ENCODE measurements at regions not wholly inside any gene's neighbourhood (a gene's known extent, or its start where the extent isn't known, plus 50 kb on each side); places are given as distances from the start of the nearest gene placed in this dataset.
A peak's percentile ranks its signal among the peaks of the same experiment; 100 is the strongest.
"Not testable (repeated sequence)": the region's sequence is repeated elsewhere in the genome, so short reads cannot be mapped to it uniquely, and the experiment has no call there.

DNA sequence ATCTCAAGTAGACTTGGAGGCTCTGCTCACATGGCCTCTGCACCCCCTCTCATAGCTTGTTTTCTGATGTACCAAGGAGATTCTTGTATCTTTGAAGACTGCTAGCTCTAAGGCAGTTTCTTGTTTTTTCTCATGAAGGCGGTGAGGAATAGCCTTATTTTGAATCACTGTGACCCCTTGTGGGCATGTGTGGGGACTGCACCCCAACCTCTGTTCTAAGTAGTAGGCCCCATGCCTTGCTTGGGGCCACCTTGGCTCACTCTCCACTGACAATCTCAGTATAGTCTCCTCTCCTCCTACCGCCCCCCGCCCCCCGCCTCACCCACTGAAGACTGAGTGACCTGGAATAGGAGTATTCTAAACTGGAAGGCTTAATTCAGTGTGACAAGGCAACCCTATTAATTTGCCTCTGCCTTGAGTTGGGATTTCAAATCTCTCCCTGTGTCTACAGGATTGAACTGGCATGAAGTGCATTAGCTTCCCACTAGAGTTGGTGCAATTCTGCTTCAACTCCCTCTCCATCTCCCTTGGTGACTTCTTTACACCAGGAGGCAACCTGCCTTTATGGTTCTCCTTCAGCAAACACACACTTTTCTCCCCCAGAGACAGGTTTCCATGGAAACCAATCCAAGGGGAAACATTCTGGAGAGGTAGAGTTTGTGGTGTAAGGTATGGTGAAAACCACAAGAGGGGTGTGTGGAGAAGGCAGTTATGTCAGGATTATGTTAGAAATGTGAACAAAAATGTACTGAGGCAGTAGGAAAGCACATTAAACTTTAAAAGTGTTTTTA lies 75.4 kb upstream of the ECI2 start:
- peaks cover 5% of the 10 kb centered on the region for H3K27me3 Mint-ChIP-seq
- peaks cover 13% of the 10 kb centered on the region for H3K36me3 Mint-ChIP-seq
- DNase-seq (ENCODE audit: low spot score in 2 of 2), result peak; percentile 54 to 59
- peak; percentile 86 for ATAC-seq (ENCODE audit: low read depth)
- peak overlapping the region; percentile 57 for H3K4me3 Mint-ChIP-seq
- H3K9me3 Mint-ChIP-seq, result peaks cover 14% of the 10 kb centered on the region
- peak overlapping the region; percentile 70 for H3K27ac Mint-ChIP-seq
- H3K4me1 Mint-ChIP-seq, result peaks cover 25% of the 10 kb centered on the region

DNA sequence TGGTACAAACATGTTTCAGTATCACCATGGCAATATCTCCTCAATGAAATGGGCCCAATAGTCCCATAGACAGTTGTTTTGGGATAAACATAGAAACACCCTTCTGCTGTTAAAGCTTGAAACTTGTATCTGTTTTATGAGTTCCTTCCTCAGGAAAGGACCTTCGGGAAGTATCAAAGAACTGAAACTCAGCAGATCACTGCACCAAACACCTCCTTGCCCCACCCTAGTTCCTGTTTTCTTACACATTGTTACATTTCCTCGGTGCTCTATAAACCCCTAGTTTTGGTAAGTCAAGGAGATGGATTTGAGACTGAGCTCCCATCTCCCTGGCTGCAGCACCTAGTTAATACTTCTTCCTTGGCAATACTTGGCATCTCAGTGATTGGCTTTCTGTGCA lies 73.8 kb upstream of the ECI2 start:
- Mint-ChIP-seq H3K9me3 (peaks cover 13% of the 10 kb centered on the region), H3K27me3 (peaks cover 14% of the 10 kb centered on the region), H3K36me3 (peaks cover 13% of the 10 kb centered on the region), H3K4me1 (peaks cover 25% of the 10 kb centered on the region), H3K27ac (peak overlapping the region; percentile 21), H3K4me3 (peak overlapping the region; percentile 65)
- DNase-seq (ENCODE audit: low spot score in 2 of 2) (peak in 1 of 2 donors; percentile 8), ATAC-seq (ENCODE audit: low read depth) (peak; percentile 81)

DNA sequence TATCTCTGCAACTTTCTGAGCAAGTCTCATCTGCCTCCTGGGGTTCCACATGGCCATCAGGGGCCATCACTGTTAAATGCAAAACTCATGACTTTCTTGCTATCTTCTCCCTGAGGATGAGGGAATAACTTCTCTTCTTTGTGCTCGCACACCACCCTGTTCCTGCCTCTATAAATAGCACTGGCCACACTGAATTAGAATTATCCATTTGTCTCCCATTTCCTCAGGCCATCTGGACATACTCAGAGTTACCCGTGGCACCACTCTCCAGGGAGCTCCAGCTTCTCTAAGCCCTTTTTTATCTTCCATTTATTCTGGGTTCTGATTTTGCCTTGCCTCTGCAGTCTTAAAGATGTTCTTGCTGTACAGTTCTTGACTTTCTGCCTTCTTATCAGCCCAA lies 72.8 kb upstream of the ECI2 start:
- peaks cover 13% of the 10 kb centered on the region for H3K9me3 Mint-ChIP-seq
- DNase-seq (ENCODE audit: low spot score in 2 of 2), result no peak
- H3K27me3 Mint-ChIP-seq, result peaks cover 15% of the 10 kb centered on the region
- no peak overlapping the region for H3K27ac Mint-ChIP-seq
- peaks cover 16% of the 10 kb centered on the region for H3K36me3 Mint-ChIP-seq
- no peak overlapping the region for H3K4me3 Mint-ChIP-seq
- ATAC-seq (ENCODE audit: low read depth), result no peak
- H3K4me1 Mint-ChIP-seq, result peaks cover 25% of the 10 kb centered on the region

DNA sequence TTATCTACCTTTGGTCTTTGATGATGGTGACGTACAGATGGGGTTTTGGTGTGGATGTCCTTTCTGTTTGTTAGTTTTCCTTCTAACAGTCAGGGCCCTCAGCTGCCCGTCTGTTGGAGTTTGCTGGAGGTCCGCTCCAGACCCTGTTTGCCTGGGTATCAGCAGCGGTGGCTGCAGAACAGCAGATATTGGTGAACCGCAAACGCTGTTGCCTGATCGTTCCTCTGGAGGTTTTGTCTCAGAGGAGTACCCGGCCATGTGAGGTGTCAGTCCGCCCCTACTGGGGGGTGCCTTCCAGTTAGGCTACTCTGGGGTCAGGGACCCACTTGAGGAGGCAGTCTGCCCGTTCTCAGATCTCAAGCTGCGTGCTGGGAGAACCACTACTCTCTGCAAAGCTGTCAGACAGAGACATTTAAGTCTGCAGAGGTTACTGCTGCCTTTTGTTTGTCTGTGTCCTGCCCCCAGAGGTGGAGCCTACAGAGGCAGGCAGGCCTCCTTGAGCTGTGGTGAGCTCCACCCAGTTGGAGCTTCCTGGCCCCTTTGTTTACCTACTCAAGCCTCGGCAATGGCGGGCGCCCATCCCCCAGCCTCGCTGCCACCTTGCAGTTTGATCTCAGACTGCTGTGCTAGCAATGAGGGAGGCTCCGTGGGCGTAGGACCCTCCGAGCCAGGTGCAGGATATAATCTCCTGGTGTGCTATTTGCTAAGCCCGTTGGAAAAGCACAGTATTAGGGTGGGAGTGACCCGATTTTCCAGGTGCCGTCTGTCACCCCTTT lies 68.5 kb upstream of the ECI2 start:
- H3K9me3 Mint-ChIP-seq; DNase-seq (ENCODE audit: low spot score in 2 of 2); H3K4me3 Mint-ChIP-seq; H3K27ac Mint-ChIP-seq; ATAC-seq (ENCODE audit: low read depth): not testable (repeated sequence)
- Mint-ChIP-seq H3K36me3 (peaks cover 18% of the 10 kb centered on the region), H3K27me3 (peaks cover 16% of the 10 kb centered on the region), H3K4me1 (peaks cover 10% of the 10 kb centered on the region)

DNA sequence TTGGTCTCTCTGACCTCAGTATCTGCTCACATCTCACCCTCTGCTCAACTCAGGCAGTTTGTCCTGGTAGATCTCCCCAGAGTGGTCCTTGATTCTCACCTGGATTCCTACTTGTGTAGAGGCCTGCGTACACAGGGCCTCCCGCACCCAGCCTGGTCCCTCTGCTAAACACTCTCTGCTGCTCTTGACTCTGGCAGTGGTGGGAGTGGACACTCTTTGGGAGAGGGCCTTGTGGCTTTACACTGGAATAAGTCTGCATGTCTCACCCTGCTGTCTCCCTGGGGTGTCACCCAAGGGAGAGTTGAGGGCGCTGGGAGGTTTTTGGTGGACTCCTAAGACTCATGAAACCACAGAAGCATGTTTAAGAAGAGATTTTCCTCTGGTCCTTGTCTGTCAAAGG lies 57.3 kb upstream of the ECI2 start:
- Mint-ChIP-seq H3K4me3 (no peak overlapping the region), H3K27me3 (peaks cover under 1% of the 10 kb centered on the region), H3K27ac (no peak overlapping the region), H3K4me1 (no peaks in the 10 kb centered on the region), H3K9me3 (no peaks in the 10 kb centered on the region), H3K36me3 (no peaks in the 10 kb centered on the region)
- no peak for DNase-seq (ENCODE audit: low spot score in 2 of 2)
- no peak for ATAC-seq (ENCODE audit: low read depth)

DNA sequence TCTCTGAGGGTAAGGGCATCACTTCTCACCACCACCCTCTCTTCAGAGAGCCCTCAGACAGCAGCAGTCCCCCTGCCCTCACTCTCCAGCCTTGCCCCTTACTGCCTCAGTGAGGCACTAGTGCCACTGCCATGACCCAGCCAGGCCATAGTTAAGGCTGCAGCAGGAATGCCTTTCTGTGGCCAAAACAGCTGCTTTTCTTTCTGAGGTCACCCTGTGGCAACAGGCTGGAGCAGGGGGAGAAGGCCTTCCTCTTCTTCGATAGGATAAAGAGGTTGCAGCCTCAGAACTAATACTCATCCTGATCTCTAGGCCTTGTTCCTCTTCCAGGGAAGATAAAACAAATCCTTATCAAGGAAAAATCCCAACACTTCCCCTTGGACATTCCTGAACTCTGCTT lies 56.8 kb upstream of the ECI2 start:
- DNase-seq (ENCODE audit: low spot score in 2 of 2), result no peak
- Mint-ChIP-seq H3K9me3 (no peaks in the 10 kb centered on the region), H3K27me3 (peaks cover 3% of the 10 kb centered on the region), H3K36me3 (no peaks in the 10 kb centered on the region), H3K4me3 (no peak overlapping the region), H3K4me1 (no peaks in the 10 kb centered on the region), H3K27ac (no peak overlapping the region)
- no peak for ATAC-seq (ENCODE audit: low read depth)

DNA sequence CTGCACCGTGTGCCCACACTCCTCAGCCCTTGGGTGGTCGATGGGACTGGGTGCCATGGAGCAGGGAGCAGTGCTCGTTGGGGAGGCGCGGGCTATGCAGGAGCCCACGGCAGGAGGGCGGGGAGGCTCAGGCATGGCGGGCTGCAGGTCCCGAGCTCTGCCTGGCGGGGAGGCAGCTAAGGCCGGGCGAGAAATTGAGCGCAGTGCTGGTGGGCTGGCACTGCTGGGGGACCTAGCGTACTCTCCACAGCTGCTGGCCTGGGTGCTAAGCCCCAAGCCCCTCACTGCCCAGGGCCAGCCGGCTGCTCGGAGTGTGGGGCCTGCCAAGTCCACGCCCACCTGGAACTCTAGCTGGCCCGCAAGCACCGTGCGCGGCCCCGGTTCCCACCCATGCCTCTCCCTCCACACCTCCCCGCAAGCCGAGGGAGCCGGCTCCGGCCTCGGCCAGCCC lies 55.9 kb upstream of the ECI2 start:
- Mint-ChIP-seq H3K9me3 (no peaks in the 10 kb centered on the region), H3K4me1 (no peaks in the 10 kb centered on the region), H3K27ac (no peak overlapping the region), H3K36me3 (no peaks in the 10 kb centered on the region), H3K4me3 (no peak overlapping the region), H3K27me3 (peaks cover 4% of the 10 kb centered on the region)
- no peak for DNase-seq (ENCODE audit: low spot score in 2 of 2)
- ATAC-seq (ENCODE audit: low read depth), result no peak

DNA sequence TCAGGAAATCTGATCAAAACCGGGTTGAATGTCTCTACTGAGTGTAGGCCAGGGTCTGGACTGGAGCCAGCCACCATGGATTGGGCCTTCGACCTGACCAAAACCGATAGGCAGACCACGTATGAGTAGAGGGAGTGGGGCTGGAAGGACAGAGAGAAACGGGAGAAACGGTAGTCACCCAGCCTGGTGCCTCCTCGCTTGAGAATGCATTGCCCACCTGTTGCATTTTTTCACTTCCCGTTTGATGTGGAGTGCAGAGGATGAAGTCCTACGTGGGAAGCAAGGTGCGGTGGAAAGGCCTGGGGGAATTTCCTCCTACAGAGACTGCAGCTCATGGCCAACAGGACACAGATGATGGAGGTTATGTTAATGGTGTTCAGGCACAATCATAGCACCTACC lies 53.9 kb upstream of the ECI2 start:
- ATAC-seq (ENCODE audit: low read depth), result no peak
- Mint-ChIP-seq H3K9me3 (no peaks in the 10 kb centered on the region), H3K36me3 (no peaks in the 10 kb centered on the region), H3K27me3 (peaks cover 10% of the 10 kb centered on the region), H3K4me3 (no peak overlapping the region), H3K27ac (no peak overlapping the region), H3K4me1 (no peaks in the 10 kb centered on the region)
- no peak for DNase-seq (ENCODE audit: low spot score in 2 of 2)

DNA sequence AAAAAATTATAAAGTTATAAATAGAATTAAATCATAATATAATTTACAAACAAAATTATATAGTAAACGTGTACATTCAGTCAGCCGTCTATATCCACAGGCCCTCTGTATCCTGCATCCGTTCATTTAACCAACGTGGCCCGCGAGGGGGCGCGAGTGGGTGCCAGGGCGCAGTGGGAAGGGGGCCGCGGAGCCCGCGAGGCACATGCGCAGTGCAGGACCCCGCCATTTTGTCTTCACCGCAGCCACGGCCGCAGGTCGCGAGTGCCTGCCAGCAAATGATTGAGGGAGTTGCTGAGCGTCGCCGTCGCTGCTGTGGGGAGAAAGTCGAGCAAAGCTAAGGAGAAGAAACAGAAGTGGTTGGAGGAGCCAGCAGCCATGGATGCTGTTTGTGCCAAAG lies 53.4 kb upstream of the ECI2 start:
- H3K27me3 Mint-ChIP-seq, result peaks cover 10% of the 10 kb centered on the region
- H3K4me3 Mint-ChIP-seq, result no peak overlapping the region
- ATAC-seq (ENCODE audit: low read depth), result no peak
- DNase-seq (ENCODE audit: low spot score in 2 of 2), result no peak
- no peaks in the 10 kb centered on the region for H3K9me3 Mint-ChIP-seq
- H3K4me1 Mint-ChIP-seq, result no peaks in the 10 kb centered on the region
- H3K27ac Mint-ChIP-seq, result no peak overlapping the region
- no peaks in the 10 kb centered on the region for H3K36me3 Mint-ChIP-seq

DNA sequence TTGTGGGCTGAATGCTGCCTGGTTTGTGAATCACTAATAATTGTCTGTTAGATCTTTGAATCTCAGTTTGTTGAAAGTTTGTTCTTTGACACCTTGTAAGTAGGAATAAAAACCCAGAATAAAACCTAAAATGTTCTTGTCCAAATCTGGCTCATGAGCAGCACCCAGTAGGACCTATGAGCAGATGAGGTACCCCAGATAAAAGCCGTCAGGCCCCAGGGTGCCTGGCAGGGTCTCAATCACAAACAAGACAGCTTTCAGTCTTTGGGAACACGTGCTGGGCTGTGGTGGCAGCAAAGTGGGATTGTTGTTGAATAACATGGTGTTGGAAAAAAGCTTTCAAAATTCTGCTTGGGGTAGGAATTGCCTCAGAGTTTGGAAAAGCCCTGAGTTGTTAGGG lies 52.1 kb upstream of the ECI2 start:
- H3K4me1 Mint-ChIP-seq, result no peaks in the 10 kb centered on the region
- no peak overlapping the region for H3K27ac Mint-ChIP-seq
- H3K4me3 Mint-ChIP-seq, result no peak overlapping the region
- no peaks in the 10 kb centered on the region for H3K9me3 Mint-ChIP-seq
- peaks cover 10% of the 10 kb centered on the region for H3K27me3 Mint-ChIP-seq
- DNase-seq (ENCODE audit: low spot score in 2 of 2), result no peak
- ATAC-seq (ENCODE audit: low read depth), result no peak
- no peaks in the 10 kb centered on the region for H3K36me3 Mint-ChIP-seq

DNA sequence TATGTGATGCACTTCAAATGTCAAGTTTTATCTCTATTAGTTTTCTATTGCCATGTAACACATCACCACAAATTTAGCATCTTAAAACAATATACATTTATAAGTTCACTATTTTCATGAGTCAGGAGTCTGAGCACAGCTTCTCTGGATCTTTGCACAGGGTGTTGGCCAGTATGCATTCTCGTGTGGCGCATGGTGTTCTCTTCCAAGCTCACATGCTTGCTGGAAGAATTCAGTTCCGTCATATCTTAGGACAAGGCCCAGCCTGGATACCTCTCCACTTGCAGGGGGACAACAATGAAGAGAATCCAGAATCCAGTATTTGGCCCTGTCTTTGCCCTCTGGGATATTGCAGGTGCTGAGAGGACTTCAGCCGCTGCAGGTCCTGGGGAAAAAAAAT lies 51.0 kb upstream of the ECI2 start:
- H3K4me1 Mint-ChIP-seq, result no peaks in the 10 kb centered on the region
- H3K4me3 Mint-ChIP-seq, result no peak overlapping the region
- peaks cover 13% of the 10 kb centered on the region for H3K27me3 Mint-ChIP-seq
- no peaks in the 10 kb centered on the region for H3K9me3 Mint-ChIP-seq
- DNase-seq (ENCODE audit: low spot score in 2 of 2) (no peak), ATAC-seq (ENCODE audit: low read depth) (no peak)
- no peaks in the 10 kb centered on the region for H3K36me3 Mint-ChIP-seq
- H3K27ac Mint-ChIP-seq, result no peak overlapping the region

DNA sequence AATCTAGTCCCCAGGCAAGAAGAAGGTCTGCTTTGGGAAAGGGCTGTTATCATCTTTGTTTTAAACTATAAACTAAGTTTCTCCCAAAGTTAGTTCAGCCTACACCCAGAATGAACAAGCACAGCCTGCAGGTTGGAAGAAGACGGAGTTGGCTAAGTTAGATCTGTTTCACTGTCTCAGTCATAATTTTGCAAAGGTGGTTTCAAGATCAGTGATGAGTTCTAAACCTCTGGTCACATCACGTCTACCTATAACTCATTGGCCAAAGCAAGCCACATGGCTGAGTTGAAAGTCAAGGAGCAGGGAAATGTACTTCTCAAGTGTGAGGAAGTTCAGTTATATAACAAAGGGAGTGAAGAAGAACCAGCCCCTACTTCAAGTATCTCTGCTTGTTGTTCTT lies 50.5 kb upstream of the ECI2 start:
- no peak overlapping the region for H3K27ac Mint-ChIP-seq
- no peaks in the 10 kb centered on the region for H3K4me1 Mint-ChIP-seq
- H3K36me3 Mint-ChIP-seq, result no peaks in the 10 kb centered on the region
- H3K4me3 Mint-ChIP-seq, result no peak overlapping the region
- no peak for ATAC-seq (ENCODE audit: low read depth)
- peaks cover 14% of the 10 kb centered on the region for H3K27me3 Mint-ChIP-seq
- no peaks in the 10 kb centered on the region for H3K9me3 Mint-ChIP-seq
- no peak for DNase-seq (ENCODE audit: low spot score in 2 of 2)

DNA sequence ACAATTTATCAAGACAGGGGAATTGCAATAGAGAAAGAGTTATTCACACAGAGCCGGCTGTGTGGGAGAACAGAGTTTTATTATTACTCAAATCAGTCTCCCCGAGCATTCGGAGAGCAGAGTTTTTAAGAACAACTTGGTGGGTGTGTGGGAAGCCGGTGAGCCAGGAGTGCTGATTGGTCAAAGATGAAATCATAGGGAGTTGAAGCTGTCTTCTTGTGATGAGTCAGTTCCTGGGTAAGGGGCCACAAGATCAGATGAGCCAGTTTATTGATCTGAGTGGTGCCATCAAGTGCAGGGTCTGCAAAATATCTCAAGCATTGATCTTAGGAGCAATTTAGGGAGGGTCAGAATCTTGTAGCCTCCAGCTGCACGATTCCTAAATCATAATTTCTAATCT lies 50.0 kb upstream of the ECI2 start:
- Mint-ChIP-seq H3K9me3 (no peaks in the 10 kb centered on the region), H3K27me3 (peaks cover 14% of the 10 kb centered on the region), H3K4me1 (no peaks in the 10 kb centered on the region), H3K27ac (no peak overlapping the region), H3K4me3 (no peak overlapping the region), H3K36me3 (no peaks in the 10 kb centered on the region)
- ATAC-seq (ENCODE audit: low read depth) (no peak), DNase-seq (ENCODE audit: low spot score in 2 of 2) (no peak)
